RWPE2 (cell line): ENCODE measurements at regions not wholly inside any gene's neighbourhood (a gene's known extent, or its start where the extent isn't known, plus 50 kb on each side); places are given as distances from the start of the nearest gene placed in this dataset.

ENCODE experiments used
- ATAC-seq: fragments of 200-7000 bp; cut with Tn5 transposase; 3 replicates; pipeline ENCODE4 v1.9.1; 2021; ENCODE audit warnings: low read depth
- DNase-seq: peaks from one replicate; pipeline ENCODE4 v3.0.0-alpha.2; 2020; ENCODE audit warnings: low spot score
- H3K27ac ChIP-seq: fragments of 450-650 bp; 2 replicates; pipeline ENCODE4 v1.5.1; 2017; ENCODE audit warnings: mild to moderate bottlenecking; ENCODE audit not compliant: poor library complexity, severe bottlenecking
- H3K27me3 ChIP-seq: fragments of 250-450 bp; sonication (Bioruptor Pico); 2 replicates; pipeline ENCODE4 v1.5.1; 2021; ENCODE audit warnings: mild to moderate bottlenecking, moderate library complexity; ENCODE audit not compliant: insufficient read depth, poor library complexity, severe bottlenecking
- H3K36me3 ChIP-seq: fragments of 250-450 bp; sonication (Bioruptor Pico); 2 replicates; pipeline ENCODE4 v1.5.1; 2020; ENCODE audit warnings: low read depth, mild to moderate bottlenecking, moderate library complexity
- H3K4me1 ChIP-seq: fragments of 250-450 bp; sonication (Bioruptor Pico); 2 replicates; pipeline ENCODE4 v1.5.1; 2021; ENCODE audit warnings: mild to moderate bottlenecking, moderate library complexity; ENCODE audit not compliant: insufficient read depth, poor library complexity, severe bottlenecking
- H3K4me3 ChIP-seq: fragments of 250-450 bp; sonication (Bioruptor Pico); 2 replicates; pipeline ENCODE4 v1.5.1; 2021; ENCODE audit warnings: mild to moderate bottlenecking, moderate library complexity; ENCODE audit not compliant: severe bottlenecking
- H3K9me3 ChIP-seq: fragments of 250-450 bp; sonication (Bioruptor Pico); 2 replicates; pipeline ENCODE4 v1.5.1; 2021; ENCODE audit warnings: mild to moderate bottlenecking, moderate library complexity; ENCODE audit not compliant: severe bottlenecking
- CTCF ChIP-seq: fragments of 450-650 bp; IDR thresholded peaks from one replicate; pipeline ENCODE4 v1.5.1; 2017; ENCODE audit warnings: mild to moderate bottlenecking, moderate library complexity; ENCODE audit not compliant: poor library complexity, severe bottlenecking

- DNase-seq (no peak), ATAC-seq (no peak)
- Histone ChIP-seq H3K27me3 (no peaks in the 10 kb centered on the region), H3K27ac (no peak overlapping the region), H3K9me3 (no peaks in the 10 kb centered on the region), H3K4me1 (no peaks in the 10 kb centered on the region), H3K36me3 (no peaks in the 10 kb centered on the region), H3K4me3 (no peak overlapping the region)
- no peak for TF ChIP-seq CTCF
Measured at GRCh38 chr7:36085096-36085495, 68.0 kb upstream of the EEPD1 start.

- Histone ChIP-seq H3K27ac (no peak overlapping the region), H3K4me1 (no peaks in the 10 kb centered on the region), H3K9me3 (no peaks in the 10 kb centered on the region), H3K27me3 (no peaks in the 10 kb centered on the region), H3K4me3 (no peak overlapping the region), H3K36me3 (no peaks in the 10 kb centered on the region)
- DNase-seq (no peak), ATAC-seq (no peak)
- no peak for TF ChIP-seq CTCF
Measured at GRCh38 chr7:36086571-36086970, 66.5 kb upstream of the EEPD1 start.

- no peak for TF ChIP-seq CTCF
- no peak for DNase-seq
- Histone ChIP-seq H3K27me3 (no peaks in the 10 kb centered on the region), H3K4me1 (no peaks in the 10 kb centered on the region), H3K27ac (no peak overlapping the region), H3K4me3 (no peak overlapping the region), H3K9me3 (no peaks in the 10 kb centered on the region), H3K36me3 (no peaks in the 10 kb centered on the region)
- ATAC-seq: no peak
Measured at GRCh38 chr7:36088553-36088952, 64.5 kb upstream of the EEPD1 start.

GRCh38 chr7:36088966-36089365, 64.1 kb upstream of the EEPD1 start:
- Histone ChIP-seq H3K27me3 (no peaks in the 10 kb centered on the region), H3K4me1 (no peaks in the 10 kb centered on the region), H3K9me3 (no peaks in the 10 kb centered on the region), H3K27ac (no peak overlapping the region), H3K36me3 (no peaks in the 10 kb centered on the region), H3K4me3 (no peak overlapping the region)
- DNase-seq (no peak), ATAC-seq (no peak)
- TF ChIP-seq CTCF: no peak

- Histone ChIP-seq H3K27ac (no peak overlapping the region), H3K9me3 (no peaks in the 10 kb centered on the region), H3K4me3 (no peak overlapping the region), H3K4me1 (no peaks in the 10 kb centered on the region), H3K36me3 (no peaks in the 10 kb centered on the region), H3K27me3 (no peaks in the 10 kb centered on the region)
- TF ChIP-seq CTCF: no peak
- ATAC-seq (no peak), DNase-seq (no peak)
Measured at GRCh38 chr7:36090976-36091873, 61.8 kb upstream of the EEPD1 start.
